ENCODE measurements at regions not wholly inside any gene's neighbourhood (a gene's known extent, or its start where the extent isn't known, plus 50 kb on each side); places are given as distances from the start of the nearest gene placed in this dataset.

DNA sequence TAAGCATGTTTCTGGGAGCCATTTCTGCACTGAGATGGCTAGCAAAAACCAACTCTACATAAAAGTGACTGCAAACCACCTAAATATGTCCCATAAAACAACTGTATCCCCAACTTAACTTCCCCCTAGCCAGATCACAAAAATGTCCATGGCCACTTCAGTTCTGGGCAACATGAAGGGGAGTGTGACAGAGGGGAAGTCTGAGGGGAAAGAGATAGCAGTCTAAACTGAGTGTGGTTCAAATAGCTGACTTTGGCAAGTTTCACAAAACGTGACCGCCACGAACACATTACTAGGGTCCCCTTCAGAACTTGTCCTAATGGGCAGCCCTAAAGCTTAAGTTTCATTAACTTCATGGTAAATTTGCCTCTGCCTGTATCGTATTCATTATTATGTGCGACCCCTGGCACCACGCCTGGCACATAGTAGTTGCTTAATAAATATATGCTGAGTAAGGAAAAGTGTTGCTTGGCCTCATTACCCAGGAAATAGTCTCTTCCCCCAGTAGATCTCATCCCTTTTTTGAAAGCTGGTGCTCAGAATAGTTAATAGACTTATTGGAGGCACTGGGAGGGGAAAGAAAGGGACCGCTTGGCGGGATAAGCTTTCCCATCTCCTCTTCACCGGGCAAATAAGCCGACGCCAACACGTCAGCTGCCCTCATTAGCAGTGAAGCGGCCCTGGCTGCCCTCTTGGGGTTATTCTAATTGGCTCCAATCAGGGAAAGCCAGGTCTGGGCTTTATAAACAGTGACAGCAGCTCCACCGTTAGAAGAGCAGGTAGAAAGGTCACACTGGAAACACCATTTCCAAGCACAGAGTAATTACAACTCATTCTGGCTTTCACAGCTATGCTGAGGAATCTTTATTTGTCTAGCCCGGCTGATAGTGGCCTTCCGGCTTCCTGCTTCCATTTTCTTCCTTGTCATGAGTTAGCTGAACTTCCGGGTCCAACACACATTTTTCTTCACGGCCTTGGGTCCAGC, 122.1 kb downstream of the LRIG2 start:
- TF ChIP-seq ARNT (IDR thresholded peaks at IDR 0.05) (no peak), TARDBP (IDR thresholded peaks at IDR 0.05) (no peak), CTBP1 (IDR thresholded peaks at IDR 0.05; ENCODE audit: borderline replicate concordance) (no peak), BHLHE40 (IDR thresholded peaks at IDR 0.05; ENCODE audit: borderline replicate concordance) (no peak), SP1 (IDR thresholded peaks at IDR 0.05) (no peak)
- TF ChIP-seq, protein P1, sequence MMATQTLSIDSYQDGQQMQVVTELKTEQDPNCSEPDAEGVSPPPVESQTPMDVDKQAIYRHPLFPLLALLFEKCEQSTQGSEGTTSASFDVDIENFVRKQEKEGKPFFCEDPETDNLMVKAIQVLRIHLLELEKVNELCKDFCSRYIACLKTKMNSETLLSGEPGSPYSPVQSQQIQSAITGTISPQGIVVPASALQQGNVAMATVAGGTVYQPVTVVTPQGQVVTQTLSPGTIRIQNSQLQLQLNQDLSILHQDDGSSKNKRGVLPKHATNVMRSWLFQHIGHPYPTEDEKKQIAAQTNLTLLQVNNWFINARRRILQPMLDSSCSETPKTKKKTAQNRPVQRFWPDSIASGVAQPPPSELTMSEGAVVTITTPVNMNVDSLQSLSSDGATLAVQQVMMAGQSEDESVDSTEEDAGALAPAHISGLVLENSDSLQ (IDR thresholded peaks at IDR 0.05), result no peak

Measured in HEK293T (cell line).